Skin epidermis (tissue), 12 donors: ENCODE measurements at regions not wholly inside any gene's neighbourhood (a gene's known extent, or its start where the extent isn't known, plus 50 kb on each side); places are given as distances from the start of the nearest gene placed in this dataset.

Experiments used
- H3K27ac ChIP-seq, 21 experiments: fragments of 200-600 bp; sonication (generic) in 11 of 21; one replicate each; pipeline ENCODE4 v1.5.0; 2020; ENCODE audit warnings: mild to moderate bottlenecking in 3 of 21, inconsistent platforms in 2 of 21, moderate library complexity in 2 of 21
- H3K4me3 ChIP-seq, 7 experiments: fragments of 200-600 bp; sonication (generic) in 2 of 7; one replicate each; pipeline ENCODE4 v1.5.0; 2020; ENCODE audit warnings: inconsistent platforms in 2 of 7, mild to moderate bottlenecking in 2 of 7, moderate library complexity in 1 of 7

DNA sequence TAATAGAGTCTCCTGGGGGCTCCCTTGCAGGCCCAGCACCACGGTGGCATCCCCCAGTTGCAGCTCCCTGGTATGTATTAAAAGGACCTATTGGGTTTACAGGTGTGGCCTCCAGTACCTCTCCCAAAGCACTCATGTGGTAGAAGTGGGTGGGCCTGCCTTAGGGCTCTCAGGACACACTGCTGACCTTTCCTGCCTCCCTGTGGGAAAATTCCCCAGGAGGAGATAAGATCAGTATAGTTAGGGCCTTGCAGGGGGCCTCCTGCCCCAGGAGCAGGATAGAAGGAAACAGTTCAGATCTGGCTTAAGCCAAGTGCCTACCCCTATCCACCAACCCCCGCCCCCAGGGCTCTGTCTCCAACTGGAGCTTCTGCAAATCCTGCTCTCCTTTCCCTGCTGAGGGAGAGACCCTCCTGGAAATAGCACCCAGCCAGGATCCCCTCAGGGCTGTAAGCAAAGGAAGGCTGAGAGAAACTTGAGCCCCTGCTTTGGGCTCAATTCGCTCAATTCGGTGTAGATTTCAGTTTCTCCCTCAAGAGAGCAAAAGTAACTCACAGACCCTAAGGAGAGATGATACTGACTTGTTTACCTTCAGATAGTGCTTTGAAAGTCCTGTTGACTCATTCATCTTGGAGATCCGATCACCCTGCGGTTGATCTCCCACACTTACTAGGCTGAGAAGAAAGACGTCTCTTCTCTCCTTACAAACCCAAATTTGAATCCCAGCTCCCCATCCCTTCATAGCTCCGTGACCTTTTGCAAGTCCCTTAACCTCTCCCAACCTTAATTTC, 130.6 kb downstream of the WDR11 start:
- Histone ChIP-seq H3K27ac (no peak overlapping the region), H3K4me3 (no peak overlapping the region)

DNA sequence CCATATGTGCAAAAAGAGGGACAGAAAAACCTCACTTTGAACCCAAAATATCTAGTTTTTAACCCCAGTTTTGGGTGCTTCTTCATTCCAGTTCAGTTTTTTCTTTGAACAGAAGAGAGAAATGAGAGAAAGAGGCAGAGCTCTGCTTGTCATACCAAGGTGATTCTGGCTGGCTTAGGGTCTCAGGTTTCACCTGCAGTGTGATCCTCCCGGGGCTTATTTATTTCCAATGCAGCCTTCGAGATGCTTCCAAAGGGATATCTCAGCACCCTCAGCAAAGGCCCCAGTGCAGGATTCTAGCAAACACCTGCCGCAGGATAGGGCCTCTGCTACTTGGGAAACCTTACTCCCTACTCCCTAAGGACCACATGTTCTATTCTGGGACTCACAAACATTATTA, 131.3 kb downstream of the WDR11 start:
- Histone ChIP-seq H3K27ac (no peak overlapping the region), H3K4me3 (no peak overlapping the region)

DNA sequence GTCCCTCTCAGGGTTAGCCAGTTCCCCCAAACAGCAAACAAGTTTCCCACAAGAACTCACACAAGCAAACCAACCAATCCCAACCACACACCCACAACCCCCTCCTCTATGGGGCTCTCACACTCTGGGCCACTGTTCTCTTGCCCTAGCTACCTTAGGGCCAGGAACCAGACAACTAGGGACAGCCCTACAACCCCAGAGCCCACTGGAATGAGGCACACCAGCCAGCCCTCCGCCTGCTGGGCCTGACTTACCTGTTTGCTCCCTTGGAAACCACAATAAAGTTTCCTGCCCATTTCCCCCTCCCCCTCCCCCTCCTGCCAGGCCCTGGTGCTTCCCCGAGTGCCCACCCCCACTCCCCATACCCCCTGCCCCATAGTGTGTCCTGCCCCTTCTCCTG, 132.6 kb downstream of the WDR11 start:
- no peak overlapping the region for H3K27ac ChIP-seq
- no peak overlapping the region for H3K4me3 ChIP-seq

DNA sequence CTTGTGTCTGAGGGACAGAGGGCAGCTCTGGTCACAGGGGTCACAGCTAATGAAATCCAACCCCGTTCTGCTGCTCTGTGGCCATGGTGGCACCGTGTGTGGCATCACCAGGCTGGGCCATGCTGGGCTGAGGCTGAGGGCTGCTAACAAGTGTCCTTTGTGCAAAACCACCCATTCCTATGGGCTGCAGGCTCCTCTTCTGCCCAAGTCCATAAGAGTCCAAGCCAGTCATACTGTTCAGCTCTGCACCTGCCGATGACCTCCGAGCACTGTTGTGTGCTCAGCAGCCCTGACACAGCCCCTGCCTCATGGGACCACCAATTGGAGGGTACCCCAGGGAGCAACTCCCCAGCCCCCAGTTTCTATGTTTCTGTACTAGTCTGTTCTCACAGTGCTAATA, 133.1 kb downstream of the WDR11 start:
- Histone ChIP-seq H3K4me3 (no peak overlapping the region), H3K27ac (no peak overlapping the region)

DNA sequence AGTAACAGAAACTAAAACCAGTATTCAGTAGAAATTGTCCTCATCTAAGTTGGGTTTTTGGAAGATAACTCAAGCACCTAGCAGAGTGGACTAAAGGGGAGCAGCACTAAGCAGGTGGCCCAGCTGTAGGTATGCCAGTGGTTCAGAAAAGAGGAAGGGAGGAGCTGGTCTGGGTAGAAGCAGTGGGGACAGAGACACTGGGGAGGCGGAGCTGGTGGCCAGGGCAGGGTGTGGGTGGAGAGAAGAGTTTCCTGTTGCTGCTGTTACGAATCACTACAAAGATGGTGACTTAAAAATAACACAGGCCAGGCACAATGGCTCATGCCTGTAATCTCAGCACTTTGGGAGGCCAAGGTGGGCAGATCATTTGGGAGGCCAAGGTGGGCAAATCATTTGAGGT, 136.2 kb downstream of the WDR11 start:
- Histone ChIP-seq H3K4me3 (no peak overlapping the region), H3K27ac (no peak overlapping the region)

DNA sequence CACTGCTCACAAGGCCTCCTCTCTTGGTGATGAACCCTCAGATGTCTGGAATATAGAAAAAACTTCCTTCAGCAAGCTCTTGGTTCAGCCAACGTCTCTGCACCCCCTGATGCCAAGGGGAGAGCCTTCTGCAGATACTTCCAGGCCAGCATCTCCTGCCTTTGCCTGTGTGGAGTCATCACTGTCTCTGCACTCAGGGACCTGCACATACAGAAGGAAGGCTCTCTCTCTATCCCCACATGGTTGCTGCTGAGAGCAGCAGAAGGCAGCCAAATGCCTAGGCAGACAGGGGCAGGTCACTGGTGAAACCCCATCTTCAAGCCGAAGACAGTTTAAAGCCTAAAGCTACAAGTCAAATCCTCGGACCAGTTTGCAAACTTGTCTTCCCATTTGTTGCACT, 137.6 kb downstream of the WDR11 start:
- no peak overlapping the region for H3K27ac ChIP-seq
- H3K4me3 ChIP-seq, result no peak overlapping the region

DNA sequence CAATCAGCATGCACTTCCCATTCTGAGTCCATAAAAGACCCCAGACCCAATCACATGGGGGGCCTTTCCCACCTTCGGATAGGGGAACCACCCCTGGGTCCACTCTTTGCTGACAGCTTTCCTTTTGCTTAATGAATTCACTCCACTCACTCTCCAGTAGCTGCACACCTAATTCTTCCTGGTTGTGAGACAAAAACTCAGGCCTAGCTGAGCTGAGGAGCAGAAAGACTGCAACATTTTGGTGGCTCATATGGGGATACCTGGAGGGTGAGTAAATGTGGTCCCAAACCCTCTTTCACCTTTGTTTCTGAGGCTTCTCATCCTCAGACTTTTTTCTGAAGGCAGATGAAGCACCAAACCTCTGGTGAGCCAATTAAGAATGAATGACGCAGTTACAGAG, 138.1 kb downstream of the WDR11 start:
- H3K27ac ChIP-seq, result no peak overlapping the region
- no peak overlapping the region for H3K4me3 ChIP-seq

DNA sequence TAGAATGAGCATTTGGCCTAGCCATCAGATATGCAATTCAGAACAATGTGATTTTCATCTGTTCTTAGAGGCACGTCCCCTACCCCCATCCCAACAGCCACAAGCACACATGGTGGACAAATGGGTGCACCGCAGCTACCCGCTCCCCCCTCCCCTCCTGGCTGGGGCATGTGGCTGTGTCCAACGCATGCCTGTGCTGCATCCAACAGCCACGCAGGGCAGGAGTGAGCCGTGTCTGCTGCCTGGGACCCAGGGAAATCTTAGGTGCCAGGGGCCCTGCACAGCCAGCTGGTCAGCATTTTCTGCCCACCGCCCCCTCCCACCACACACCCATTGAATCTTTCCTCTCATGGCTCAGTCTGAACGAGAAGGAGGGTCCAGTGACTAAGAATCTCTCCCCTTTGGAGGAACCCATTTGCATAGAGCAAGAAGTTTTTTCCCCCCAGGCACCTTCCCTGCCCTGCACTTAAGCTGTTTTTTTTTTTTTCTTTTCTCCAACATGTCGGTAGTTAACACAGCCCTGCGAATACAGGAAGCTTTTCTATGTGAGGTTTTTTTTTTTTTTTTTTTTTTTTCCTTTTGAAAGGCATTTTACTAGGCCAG, 138.9 kb downstream of the WDR11 start:
- Histone ChIP-seq H3K27ac (no peak overlapping the region), H3K4me3 (no peak overlapping the region)

DNA sequence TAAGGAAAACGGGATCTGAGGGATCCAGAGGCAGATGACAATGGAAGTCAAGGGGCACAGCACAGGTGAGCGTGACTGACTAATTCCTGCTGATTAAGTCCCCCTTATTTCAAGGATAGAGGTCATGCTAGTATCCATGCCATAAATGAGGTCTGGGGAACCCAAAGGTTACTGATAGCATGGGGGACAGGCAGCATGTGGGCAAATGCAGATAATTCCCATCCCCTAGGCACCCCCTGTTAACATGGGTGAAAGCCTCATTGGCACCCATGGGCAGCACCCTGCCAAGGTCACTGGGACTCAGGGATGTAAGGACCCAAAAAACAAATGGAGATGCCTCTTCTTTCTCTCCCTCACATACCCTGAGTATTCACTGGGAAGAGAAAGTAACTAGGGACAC, 139.7 kb downstream of the WDR11 start:
- H3K27ac ChIP-seq, result no peak overlapping the region
- H3K4me3 ChIP-seq, result no peak overlapping the region

DNA sequence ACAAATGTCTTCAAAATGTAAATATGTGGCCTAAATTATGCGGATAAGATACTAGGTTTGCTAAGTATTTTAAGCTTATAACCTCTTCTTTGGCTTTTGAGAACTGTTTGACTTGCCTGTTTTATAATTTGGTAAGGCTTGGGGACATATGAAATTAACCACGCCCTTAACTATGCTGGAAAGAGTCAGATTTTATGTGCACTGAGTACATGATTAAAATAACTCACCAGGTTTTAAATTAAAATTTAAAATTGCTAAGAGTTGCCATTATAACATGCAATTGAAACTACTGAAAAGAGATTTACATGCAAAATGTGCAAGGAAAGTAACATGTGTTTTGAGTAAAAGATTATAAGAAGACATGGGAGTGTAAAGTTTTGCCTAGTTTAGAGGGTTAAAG, 141.9 kb downstream of the WDR11 start:
- no peak overlapping the region for H3K27ac ChIP-seq
- no peak overlapping the region for H3K4me3 ChIP-seq

DNA sequence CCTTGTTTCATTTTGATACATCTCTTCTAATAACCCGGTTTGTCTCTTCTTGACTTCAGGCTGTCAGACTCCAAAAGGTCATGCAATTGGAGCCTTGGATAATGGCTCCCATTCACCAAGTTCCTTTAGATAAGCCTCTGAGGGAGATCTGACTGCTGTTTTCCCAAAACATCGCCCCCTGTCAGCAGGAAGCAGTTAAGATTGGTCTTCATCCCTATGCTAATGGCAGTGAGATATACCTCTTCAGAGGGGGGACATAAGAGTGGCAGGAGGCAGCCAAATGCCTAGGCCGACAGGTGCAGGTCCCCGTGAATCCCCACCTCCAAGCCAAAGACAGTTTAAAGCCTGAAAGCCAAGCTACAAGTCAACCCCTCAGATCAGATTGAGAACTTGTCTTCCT, 144.6 kb downstream of the WDR11 start:
- Histone ChIP-seq H3K4me3 (no peak overlapping the region), H3K27ac (no peak overlapping the region)

DNA sequence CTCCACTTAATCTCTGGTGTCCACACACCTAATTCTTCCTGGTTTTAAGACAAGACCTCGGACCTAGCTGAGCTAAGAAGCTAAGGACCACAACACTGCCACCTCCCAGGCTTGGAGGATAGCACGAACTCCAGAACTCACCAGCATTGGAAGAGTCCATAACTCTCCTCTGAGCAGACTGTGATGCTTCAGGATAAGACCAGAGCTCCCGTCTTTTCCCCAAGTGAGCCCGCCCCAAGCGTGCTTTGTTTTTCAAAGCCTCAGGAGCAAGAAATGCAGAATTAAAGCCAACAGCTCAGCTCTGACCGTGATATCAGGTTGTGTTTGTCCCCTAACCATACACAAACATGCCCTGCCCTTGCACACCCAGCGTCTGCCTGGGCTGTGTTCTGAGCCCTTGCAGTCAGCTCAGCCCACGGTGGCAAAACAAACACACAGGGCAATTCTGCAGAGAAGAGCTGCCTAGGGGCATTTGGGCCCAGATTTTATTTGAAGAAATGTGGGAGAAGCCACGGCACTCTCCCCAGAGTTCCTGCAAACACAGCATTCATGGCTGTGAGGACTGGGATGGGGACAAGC, 145.4 kb downstream of the WDR11 start:
- no peak overlapping the region for H3K4me3 ChIP-seq
- H3K27ac ChIP-seq, result no peak overlapping the region

DNA sequence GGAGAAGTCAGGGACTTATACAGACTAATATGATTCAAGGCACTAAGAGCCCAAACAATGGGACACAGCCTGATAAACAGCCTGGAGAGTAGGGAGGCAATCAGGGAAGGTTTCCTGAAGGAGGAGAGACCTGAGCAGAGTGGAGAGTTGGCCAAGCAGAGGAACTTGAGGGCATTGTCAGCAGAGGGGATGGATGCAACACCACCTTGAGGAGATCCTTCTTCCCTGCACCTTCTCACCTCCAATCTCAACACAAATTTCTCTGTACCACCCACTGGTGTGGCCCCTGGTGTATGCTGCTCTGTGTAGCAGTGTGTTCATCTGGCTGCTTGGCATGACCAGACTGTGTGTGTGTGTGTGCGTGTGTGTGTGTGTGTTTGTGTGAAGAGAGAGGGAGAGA, 146.2 kb downstream of the WDR11 start:
- no peak overlapping the region for H3K27ac ChIP-seq
- no peak overlapping the region for H3K4me3 ChIP-seq

DNA sequence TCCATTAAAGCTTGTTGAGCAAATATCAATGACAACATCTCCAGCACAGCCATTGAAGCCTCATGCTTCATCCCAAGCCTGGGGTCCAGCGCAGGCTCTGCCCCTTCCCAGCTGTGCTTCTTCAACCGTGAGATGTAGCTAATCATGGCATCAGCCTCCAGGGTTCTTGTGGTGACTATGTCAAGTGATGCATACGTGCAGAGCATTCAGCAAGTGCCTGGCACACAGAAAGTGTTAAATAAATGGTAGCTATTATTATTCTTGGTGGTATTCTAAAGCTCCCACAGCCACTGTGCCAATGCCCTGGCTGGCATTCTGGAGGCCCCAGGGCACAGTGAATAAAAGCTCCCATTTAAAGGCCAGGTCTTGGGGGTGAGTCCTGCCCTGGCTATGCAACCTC, 146.6 kb downstream of the WDR11 start:
- Histone ChIP-seq H3K4me3 (no peak overlapping the region), H3K27ac (no peak overlapping the region)

DNA sequence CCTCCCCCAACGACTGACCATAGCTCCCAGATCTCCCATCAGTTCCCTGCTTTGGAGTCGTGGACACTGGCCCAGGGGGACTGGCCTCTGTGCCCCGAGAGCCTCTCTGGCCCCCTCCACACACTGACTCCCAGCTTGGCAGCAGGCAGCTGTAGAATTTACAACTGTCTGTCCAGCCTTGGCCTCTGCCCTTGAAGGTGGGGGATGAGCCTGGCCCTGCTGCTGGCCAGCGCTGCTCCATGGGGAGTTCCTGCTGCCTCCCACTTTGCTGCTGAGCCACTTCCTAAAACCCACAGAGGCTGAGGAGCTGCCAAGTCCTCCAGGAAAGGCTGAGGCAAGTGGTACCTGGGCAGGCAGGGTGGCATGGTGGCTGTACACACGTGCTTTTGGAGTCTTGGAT, 147.1 kb downstream of the WDR11 start:
- H3K27ac ChIP-seq, result no peak overlapping the region
- no peak overlapping the region for H3K4me3 ChIP-seq

DNA sequence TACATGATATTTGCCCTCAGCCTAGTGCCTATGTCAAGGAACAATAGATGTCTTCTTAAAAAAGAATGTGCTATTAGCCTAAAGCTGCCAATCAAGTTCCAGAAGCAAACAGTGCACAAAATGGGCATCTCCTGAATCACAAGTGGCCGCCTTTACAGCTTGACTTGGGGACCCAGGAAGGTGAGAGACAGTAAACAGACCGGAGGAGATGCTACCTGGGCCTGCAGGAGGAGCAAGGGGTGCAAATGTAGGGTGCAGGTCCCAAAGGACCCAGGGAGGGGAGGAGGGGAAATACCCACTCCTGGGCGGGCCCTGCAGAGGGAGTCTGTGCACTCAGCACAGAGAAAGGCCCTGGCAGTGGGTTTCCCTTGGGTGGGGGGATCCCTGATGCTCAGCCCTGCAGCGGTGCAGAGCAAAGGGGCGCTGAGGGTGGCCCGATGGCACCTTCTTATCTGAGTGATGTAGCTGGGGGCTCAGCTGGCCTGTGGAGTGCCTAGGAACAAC, 147.7 kb downstream of the WDR11 start:
- Histone ChIP-seq H3K4me3 (no peak overlapping the region), H3K27ac (no peak overlapping the region)

DNA sequence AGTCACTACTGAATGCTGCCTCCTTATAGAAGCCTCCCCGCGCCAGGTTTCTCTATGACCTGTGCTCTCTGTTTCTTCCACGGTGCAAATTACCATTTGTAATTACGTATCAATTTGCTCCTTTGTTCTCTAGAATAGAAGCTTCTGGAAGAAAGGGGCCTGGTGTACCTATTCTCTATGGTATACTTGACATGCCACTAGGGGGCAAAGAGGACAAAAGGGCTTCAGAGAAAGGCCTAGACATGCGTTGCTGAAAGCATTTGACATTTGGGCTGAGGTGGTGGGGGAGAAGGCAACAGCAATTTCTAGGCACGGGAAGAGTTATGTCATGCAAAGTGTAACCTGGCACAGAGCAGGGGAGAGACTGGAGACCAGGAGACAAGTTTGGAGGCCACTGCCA, 148.7 kb downstream of the WDR11 start:
- Histone ChIP-seq H3K27ac (no peak overlapping the region), H3K4me3 (no peak overlapping the region)

DNA sequence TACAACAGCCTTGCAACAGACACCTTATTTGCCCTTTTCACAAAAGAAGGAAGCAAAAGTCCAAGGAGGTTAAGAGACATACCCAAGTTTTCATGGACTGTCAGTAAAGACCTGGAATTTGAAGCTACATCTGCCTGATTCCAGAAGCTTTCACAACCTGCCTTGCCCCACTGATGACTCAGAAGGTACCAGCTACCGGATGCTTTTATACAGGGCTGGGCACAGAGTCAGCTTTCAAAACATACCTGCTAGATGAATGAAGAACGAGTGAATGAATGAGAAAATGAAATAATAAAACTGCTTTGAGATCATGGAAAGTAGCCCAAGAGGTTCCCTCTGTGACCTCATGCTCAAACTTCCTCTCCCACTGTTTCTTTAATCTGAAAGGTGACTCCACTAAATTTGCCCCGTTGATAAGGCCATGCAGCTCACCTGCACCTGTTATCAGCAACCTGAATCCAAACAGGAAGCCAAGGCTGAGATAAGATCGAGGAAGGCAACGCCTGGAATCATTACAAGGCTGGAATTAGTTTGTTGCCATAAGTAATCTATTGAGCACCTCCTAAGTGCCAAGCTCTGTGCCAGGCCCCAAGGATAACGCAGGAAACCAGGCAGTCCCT, 151.5 kb downstream of the WDR11 start:
- no peak overlapping the region for H3K4me3 ChIP-seq
- no peak overlapping the region for H3K27ac ChIP-seq

DNA sequence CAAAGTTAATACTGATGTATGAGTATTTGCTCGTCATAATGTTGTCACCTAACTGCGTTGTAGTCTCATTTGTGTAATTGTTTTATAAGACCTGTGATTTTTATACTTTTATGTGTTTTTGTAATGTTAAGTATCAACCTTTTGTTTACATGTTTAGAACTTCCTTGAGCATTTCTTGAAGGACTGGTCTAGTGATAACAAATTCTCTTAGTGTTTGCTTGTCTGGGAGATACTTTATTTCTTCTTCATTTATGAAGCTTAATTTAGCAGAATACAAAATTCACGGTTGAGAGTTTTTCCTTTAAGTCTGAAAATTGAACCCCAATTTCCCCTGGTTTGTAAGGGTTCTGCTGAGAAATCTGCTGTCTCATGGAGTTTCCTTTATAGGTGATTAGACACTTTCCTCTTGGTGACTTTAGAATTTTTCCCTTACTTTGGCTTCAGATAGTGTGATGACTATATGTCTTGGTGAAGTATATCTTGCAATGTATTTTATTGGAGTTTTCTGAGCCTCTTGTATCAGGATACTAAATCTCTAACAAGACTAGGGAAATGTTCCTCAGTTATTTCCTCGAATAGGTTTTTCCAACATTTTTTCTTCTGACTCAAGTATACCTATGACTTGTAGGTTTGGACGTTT, 154.9 kb downstream of the WDR11 start:
- Histone ChIP-seq H3K27ac (no peak overlapping the region), H3K4me3 (no peak overlapping the region)

DNA sequence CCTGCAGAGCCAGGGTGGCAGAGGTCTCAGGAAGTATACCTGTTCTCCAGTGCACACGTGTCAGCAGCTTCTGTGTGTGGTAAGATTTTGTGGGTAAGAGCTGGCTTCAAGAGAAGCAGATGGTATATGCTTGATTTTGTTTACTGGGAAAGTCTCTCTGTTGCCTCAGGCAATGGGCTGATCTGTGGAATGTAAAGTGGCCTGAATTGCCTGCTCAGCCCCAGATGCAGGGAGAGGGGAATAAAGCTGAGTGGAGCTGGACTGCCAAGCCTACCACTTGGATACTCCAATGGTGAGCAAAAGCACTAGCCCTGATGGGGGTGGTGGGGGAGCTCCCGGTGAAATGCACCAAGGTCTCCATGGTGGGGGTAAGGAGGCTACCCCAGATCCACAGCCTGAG, 156.1 kb downstream of the WDR11 start:
- Histone ChIP-seq H3K4me3 (no peak overlapping the region), H3K27ac (no peak overlapping the region)
